NCI-H446 treated with DMSO at 0.1 percent for 48 hours (cell line): ENCODE measurements at regions not wholly inside any gene's neighbourhood (a gene's known extent, or its start where the extent isn't known, plus 50 kb on each side); places are given as distances from the start of the nearest gene placed in this dataset.

Experiments used
- DNase-seq: peaks from one replicate; lab custom pipeline; 2025; lab: John Stamatoyannopoulos, UW

DNA sequence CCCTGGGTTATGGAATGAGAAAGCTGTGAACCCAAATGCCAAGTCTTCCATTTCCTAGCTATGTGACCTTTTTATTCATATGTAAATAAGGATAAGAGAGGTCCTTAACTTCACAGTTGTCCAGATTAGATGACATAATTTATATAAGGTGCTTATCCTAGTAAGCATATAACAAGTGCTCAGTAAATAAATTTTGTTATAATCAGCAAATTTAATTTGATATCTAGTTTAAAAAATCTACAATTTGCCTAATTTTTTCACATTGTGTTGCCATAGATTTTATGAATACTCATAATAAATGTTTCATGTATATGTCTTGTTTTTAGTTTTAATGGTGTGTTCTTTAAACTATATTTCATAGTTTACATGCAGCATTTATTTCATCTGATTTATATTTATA is 130.4 kb upstream of the SPRY1 start:
- no peak for DNase-seq

- DNase-seq, result no peak
Observed at GRCh38 chr4:123278755-123279154, 117.8 kb upstream of the SPRY1 start.

DNA sequence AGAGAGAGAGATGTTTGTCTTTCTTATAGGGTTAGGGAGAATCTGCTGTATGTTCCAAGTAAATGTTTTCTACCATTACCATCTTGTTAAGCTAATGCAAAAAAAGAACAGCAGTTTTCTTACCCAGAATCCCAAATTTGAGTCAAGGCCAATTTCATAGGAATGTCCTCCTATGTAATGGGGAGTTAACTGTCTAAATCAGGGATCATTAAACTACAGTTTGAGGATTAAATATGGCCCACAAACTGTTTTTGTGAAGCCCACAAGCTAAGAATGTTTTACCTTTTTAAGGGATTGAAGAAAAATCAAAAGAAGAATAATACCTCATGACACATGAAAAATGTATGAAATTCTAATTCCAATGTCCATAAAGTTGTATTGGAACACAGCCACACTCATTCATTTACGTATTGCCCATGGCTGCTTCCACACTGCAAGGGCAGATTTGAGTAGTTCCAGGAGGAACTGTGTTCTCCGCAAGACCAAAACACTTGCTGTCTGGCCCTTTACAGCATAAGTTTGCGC is 113.2 kb upstream of the SPRY1 start:
- DNase-seq, result no peak

- DNase-seq, result no peak
Observed at GRCh38 chr4:123284168-123284567, 112.4 kb upstream of the SPRY1 start.

- DNase-seq, result no peak
Observed at GRCh38 chr4:123286903-123287466, 109.6 kb upstream of the SPRY1 start.

DNA sequence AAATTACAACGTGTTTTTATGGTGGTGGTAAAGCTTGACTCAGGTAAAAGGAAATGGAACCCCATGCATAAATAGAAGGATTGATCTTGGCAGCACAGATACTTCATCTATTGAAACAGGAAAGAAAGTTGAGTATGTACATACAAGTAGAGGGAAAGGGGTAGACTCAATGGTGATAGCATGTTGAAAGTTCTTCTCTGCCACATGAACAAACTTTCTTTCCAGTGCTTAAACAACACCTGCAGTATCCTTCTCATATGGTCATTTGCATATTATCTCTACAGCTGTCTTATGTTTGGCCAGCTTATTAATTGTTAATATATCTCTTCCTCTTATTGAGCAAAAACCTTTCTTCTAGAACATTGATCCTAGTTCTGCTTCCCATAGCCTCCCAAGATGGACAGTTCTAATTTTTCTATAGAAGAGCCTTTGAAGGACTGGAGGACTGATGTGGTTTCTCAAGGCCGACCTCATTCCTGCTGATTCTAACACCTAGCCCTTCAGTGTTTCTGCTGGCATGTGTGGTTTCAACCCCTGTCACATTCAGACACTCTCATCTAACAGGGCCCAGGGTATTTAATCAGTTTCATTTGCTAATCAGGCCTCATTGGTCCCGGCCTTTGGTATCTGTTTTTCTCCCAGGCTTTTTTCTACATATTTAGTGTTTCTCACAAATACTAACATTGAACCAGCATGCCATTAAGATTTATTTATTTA is 108.1 kb upstream of the SPRY1 start:
- no peak for DNase-seq

DNA sequence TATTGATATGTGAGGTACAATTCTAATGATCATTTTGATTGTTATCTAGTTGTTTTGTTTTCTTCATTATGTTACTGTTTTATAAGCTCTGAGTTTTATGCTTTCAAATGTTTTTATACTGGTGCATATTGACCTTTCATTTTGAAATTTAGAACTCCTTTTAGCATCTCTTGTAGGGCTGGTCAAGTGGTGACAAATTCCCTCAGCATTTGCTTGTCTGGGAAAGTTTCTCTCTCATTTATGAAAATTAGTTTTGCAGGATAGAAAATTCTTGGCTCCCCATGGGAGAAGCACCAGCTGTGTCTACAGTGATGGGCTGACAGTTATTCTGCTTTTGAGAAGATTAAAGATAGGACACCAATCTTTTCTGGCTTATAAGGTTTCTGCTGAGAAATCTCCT is 105.3 kb upstream of the SPRY1 start:
- DNase-seq, result no peak

- no peak for DNase-seq
Observed at GRCh38 chr4:123297836-123298235, 98.8 kb upstream of the SPRY1 start.

GRCh38 chr4:123298261-123298660 is 98.3 kb upstream of the SPRY1 start:
- DNase-seq, result no peak

GRCh38 chr4:123298801-123299200 is 97.8 kb upstream of the SPRY1 start:
- DNase-seq, result no peak

- no peak for DNase-seq
Observed at GRCh38 chr4:123299212-123299691, 97.3 kb upstream of the SPRY1 start.

- no peak for DNase-seq
Observed at GRCh38 chr4:123300222-123301039, 96.2 kb upstream of the SPRY1 start.

- DNase-seq, result no peak
Observed at GRCh38 chr4:123301923-123302322, 94.7 kb upstream of the SPRY1 start.

DNA sequence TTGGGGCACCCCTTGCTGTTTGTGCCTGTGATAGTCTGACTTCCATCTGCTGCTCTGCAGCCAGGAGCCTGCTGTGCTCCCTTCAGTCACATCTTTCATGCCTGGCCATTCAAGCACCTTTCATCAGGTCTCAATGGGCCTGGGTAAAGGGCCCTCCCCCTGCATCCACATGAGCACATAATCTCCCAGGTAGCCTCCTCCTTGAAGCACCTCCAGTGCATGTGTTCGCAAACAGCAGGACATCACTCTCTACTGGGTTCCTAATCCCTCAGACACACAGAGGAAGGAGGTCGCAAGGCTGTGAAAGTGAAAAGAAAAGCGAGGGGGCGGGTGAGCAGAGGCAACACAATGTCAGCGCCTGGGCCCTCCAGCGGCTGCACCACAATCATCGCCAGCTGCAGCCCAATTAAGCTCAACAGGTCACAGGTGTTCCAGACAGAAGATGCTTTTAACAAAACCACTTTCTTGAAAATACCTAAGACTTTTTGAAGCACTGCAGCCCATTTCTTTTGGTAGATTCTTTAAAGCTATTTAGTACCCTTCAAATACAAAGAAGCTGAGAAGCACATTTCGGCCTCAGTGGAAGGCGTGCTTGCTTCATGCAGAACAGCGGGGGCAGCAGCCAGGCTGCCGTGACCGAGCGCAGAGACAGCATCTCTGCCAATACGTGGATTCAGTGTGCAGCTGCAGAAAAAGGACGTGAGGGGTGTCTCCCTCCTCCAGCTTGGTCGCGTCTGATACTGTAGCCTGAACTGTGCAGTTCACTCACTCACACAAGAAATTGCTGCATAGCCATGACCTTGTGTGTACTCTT is 92.2 kb upstream of the SPRY1 start:
- DNase-seq, result peak; percentile 4

DNA sequence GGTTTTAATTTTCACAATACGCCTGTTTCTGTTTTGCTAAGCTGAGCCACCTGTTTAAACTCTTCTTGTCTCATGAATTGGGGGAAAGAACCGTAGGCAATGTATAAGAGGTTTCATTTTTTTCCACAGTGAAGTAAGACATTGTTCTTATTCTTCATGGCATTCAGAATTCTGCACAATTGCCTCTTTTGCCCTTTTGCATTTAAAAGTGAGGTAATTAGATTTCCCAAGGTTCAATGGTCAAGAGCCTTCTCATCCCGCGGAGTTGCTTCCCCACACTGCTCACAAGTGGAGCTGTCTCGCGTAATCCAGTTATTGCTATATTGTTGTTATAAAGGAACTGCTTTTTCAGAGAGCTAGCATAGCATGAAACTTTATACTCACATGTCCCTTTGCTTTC is 90.9 kb upstream of the SPRY1 start:
- DNase-seq, result no peak

GRCh38 chr4:123306769-123307168 is 89.8 kb upstream of the SPRY1 start:
- DNase-seq, result no peak

- DNase-seq, result no peak
Observed at GRCh38 chr4:123308667-123309066, 87.9 kb upstream of the SPRY1 start.

- no peak for DNase-seq
Observed at GRCh38 chr4:123312116-123312515, 84.5 kb upstream of the SPRY1 start.

- DNase-seq, result no peak
Observed at GRCh38 chr4:123312951-123313592, 83.5 kb upstream of the SPRY1 start.

GRCh38 chr4:123315617-123316016 is 81.0 kb upstream of the SPRY1 start:
- DNase-seq, result no peak

- no peak for DNase-seq
Observed at GRCh38 chr4:123317211-123317610, 79.4 kb upstream of the SPRY1 start.
